Endothelial cell of umbilical vein (primary cell): ENCODE measurements at regions not wholly inside any gene's neighbourhood (a gene's known extent, or its start where the extent isn't known, plus 50 kb on each side); places are given as distances from the start of the nearest gene placed in this dataset.

ENCODE experiments used
- BruUV-seq: library from RNA; stranded (reverse); fragments of 400-500 nt; replicated peaks from 2 replicates; lab custom pipeline; 2021; lab: Mats Ljungman, UMichigan
- CTCF ChIA-PET: fragments of 300-600, 350-600 bp; sonication (Branson Sonifier 250); formaldehyde crosslinking; loops from one replicate; lab custom pipeline; 2021; ENCODE audit warnings: antibody characterized with exemption, inconsistent platforms; lab: Charles Lee
- POLR2A ChIA-PET: fragments of 300-600, 350-600 bp; sonication (Branson Sonifier 250); formaldehyde crosslinking; loops from one replicate; lab custom pipeline; 2021; ENCODE audit warnings: antibody characterized with exemption, inconsistent platforms; lab: Charles Lee
- DNase-seq: peaks from one replicate; pipeline ENCODE4 v3.0.0-alpha.2; 2011; ENCODE audit warnings: low read depth, low spot score
- FAIRE-seq: peaks from 2 replicates; lab custom pipeline; 2011; peaks lifted over from hg19 to GRCh38; lab: Jason Lieb, UNC
- H2AFZ ChIP-seq: 2 replicates; pipeline ENCODE4 v1.6.0; 2012; ENCODE audit warnings: low read depth, low read length, control low read depth, inconsistent platforms
- H3K27ac ChIP-seq: 2 replicates; pipeline ENCODE4 v1.5.1; 2011; ENCODE audit warnings: low read depth, mild to moderate bottlenecking, control low read depth, low read length, moderate library complexity; ENCODE audit not compliant: insufficient read depth
- H3K27me3 ChIP-seq, 2 experiments: 2 replicates each; pipeline versions ENCODE4 v1.6.0 to v1.6.1; 2011; ENCODE audit warnings: low read length in 2 of 2, mixed read lengths in 1 of 2; ENCODE audit not compliant: control insufficient read depth in 2 of 2, insufficient read depth in 2 of 2
- H3K36me3 ChIP-seq, 2 experiments: 2 replicates in 1 of 2; 3 replicates in 1 of 2; pipeline ENCODE4 v1.5.1; 2011; ENCODE audit warnings: low read length in 2 of 2, mild to moderate bottlenecking in 1 of 2, moderate library complexity in 1 of 2; ENCODE audit not compliant: control insufficient read depth in 2 of 2, insufficient read depth in 2 of 2; ENCODE audit errors: extremely low read depth in 1 of 2
- H3K4me1 ChIP-seq: 3 replicates; pipeline ENCODE4 v1.5.1; 2011; ENCODE audit warnings: mild to moderate bottlenecking, low read length; ENCODE audit not compliant: control insufficient read depth, insufficient read depth; ENCODE audit errors: extremely low read depth
- H3K4me2 ChIP-seq: 2 replicates; pipeline ENCODE4 v1.6.1; 2011; ENCODE audit warnings: low read length, control low read depth, mixed read lengths; ENCODE audit not compliant: insufficient read depth
- H3K4me3 ChIP-seq, 3 experiments: fragments of 200-600 bp in 1 of 3; sonication (generic), shearing (Covaris generic) in 1 of 3; replicated peaks in 1 of 3; 2 replicates each; pipeline ENCODE4 v1.5.1; 2011 to 2016; ENCODE audit warnings: control low read depth in 3 of 3, low read length in 3 of 3, mild to moderate bottlenecking in 2 of 3, inconsistent platforms in 1 of 3, low read depth in 1 of 3, moderate library complexity in 1 of 3; ENCODE audit not compliant: insufficient read depth in 1 of 3
- H3K79me2 ChIP-seq: 2 replicates; pipeline ENCODE4 v1.6.0; 2012; ENCODE audit warnings: low read length, inconsistent platforms; ENCODE audit not compliant: control insufficient read depth, insufficient read depth
- H3K9ac ChIP-seq: replicated peaks from 2 replicates; pipeline ENCODE3; 2011; ENCODE audit warnings: low read length, control low read depth; ENCODE audit not compliant: insufficient read depth; ENCODE audit errors: extremely low read depth
- H3K9me1 ChIP-seq: replicated peaks from 3 replicates; pipeline ENCODE4 v1.6.0; 2011; ENCODE audit warnings: mild to moderate bottlenecking, low read length; ENCODE audit not compliant: control insufficient read depth, insufficient read depth; ENCODE audit errors: extremely low read depth
- H3K9me3 ChIP-seq: replicated peaks from 2 replicates; pipeline ENCODE4 v1.5.1; 2012; ENCODE audit warnings: low read length, inconsistent platforms; ENCODE audit not compliant: control insufficient read depth, insufficient read depth
- H4K20me1 ChIP-seq: replicated peaks from 2 replicates; pipeline ENCODE3; 2011; ENCODE audit warnings: mild to moderate bottlenecking, low read length; ENCODE audit not compliant: control insufficient read depth, insufficient read depth; ENCODE audit errors: extremely low read depth
- EZH2 ChIP-seq: IDR thresholded peaks from 2 replicates; pipeline ENCODE4 v1.6.1; 2012; ENCODE audit warnings: borderline replicate concordance, low read depth, mild to moderate bottlenecking, moderate library complexity, low read length, inconsistent platforms; ENCODE audit not compliant: severe bottlenecking
- FOS ChIP-seq: IDR thresholded peaks from 2 replicates; pipeline ENCODE4 v1.6.1; 2011; ENCODE audit warnings: mild to moderate bottlenecking, low read length, moderate library complexity, borderline replicate concordance; ENCODE audit not compliant: insufficient read depth
- GATA2 ChIP-seq: IDR thresholded peaks from 2 replicates; pipeline ENCODE4 v1.7.0; 2011; ENCODE audit warnings: low read depth, mild to moderate bottlenecking, moderate library complexity, mixed read lengths, low read length; ENCODE audit not compliant: insufficient read length, insufficient read depth
- JUN ChIP-seq: IDR thresholded peaks from 2 replicates; pipeline ENCODE4 v1.6.1; 2011; ENCODE audit warnings: borderline replicate concordance, low read depth; ENCODE audit not compliant: insufficient read length, insufficient read depth
- MYC ChIP-seq: IDR thresholded peaks from one replicate; pipeline ENCODE4 v1.6.1; 2011; ENCODE audit warnings: mild to moderate bottlenecking, low read depth, low read length
- POLR2A ChIP-seq: IDR thresholded peaks from 2 replicates; pipeline ENCODE4 v1.6.1; 2012; ENCODE audit warnings: low read depth, mild to moderate bottlenecking, control low read depth, low read length
- dilution Hi-C: fragments of 300-500 bp; cut with MboI; formaldehyde crosslinking; loops from one replicate; pipeline ENCODE4 v1.15.0; 2019; ENCODE audit warnings: low sequenced_read_pairs; ENCODE audit not compliant: extremely low pct_ligation_motif_present
- intact Hi-C: fragments of 100-400 bp; cut with micrococcal nuclease; formaldehyde crosslinking; loops from one replicate; pipeline ENCODE4 v1.10.0; 2022
- TF ChIP-seq, protein P1 (sequence below), 2 donors: IDR thresholded peaks; 1 replicate in 1 of 2; 2 replicates in 1 of 2; pipeline ENCODE4 v1.5.1; 2011; ENCODE audit warnings: low read length in 2 of 2, mild to moderate bottlenecking in 2 of 2, moderate library complexity in 2 of 2, control low read depth in 1 of 2, inconsistent platforms in 1 of 2, low read depth in 1 of 2; ENCODE audit not compliant: insufficient read depth in 1 of 2; ENCODE audit errors: extremely low read depth in 1 of 2

DNA sequence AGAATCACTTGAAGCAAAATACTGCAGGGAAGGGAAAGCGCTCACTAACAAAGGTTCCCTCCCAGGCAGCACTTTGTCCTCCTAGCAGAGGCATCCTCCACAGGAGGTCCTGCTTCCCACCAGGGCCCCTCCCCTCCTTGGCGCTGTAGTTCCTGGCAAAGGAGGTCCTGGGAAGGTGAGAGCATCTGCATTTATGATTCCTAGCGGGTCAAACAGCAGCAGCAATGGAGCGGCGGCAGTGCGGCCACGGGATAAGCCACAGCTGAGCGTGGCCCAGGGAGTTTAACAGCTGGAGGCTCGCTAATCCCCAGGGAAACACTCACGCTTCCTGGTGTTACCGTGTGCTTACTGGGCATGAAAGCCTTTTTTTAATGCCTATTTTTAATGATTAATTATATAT is 185.8 kb downstream of the TTLL2 start:
- Histone ChIP-seq H3K4me2 (no peak overlapping the region), H4K20me1 (no peaks in the 10 kb centered on the region), H3K27me3 (no peaks in the 10 kb centered on the region), H2AFZ (no peak overlapping the region), H3K9me3 (no peaks in the 10 kb centered on the region), H3K36me3 (no peaks in the 10 kb centered on the region), H3K9me1 (no peaks in the 10 kb centered on the region), H3K9ac (no peak overlapping the region), H3K27ac (no peak overlapping the region), H3K4me3 (no peak overlapping the region), H3K79me2 (no peaks in the 10 kb centered on the region), H3K4me1 (no peaks in the 10 kb centered on the region)
- dilution Hi-C loops: no loop called here
- ChIA-PET CTCF (no interaction called here), POLR2A (no interaction called here)
- FAIRE-seq (no peak), DNase-seq (no peak)
- no TSS peak for BruUV-seq
- TF ChIP-seq EZH2: no peak
- TF ChIP-seq GATA2: no peak
- no peak for TF ChIP-seq JUN
- TF ChIP-seq, protein P1, sequence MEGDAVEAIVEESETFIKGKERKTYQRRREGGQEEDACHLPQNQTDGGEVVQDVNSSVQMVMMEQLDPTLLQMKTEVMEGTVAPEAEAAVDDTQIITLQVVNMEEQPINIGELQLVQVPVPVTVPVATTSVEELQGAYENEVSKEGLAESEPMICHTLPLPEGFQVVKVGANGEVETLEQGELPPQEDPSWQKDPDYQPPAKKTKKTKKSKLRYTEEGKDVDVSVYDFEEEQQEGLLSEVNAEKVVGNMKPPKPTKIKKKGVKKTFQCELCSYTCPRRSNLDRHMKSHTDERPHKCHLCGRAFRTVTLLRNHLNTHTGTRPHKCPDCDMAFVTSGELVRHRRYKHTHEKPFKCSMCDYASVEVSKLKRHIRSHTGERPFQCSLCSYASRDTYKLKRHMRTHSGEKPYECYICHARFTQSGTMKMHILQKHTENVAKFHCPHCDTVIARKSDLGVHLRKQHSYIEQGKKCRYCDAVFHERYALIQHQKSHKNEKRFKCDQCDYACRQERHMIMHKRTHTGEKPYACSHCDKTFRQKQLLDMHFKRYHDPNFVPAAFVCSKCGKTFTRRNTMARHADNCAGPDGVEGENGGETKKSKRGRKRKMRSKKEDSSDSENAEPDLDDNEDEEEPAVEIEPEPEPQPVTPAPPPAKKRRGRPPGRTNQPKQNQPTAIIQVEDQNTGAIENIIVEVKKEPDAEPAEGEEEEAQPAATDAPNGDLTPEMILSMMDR (IDR thresholded peaks at IDR 0.05; ENCODE audit: extremely low read depth in 1 of 2, insufficient read depth in 1 of 2, low read depth in 1 of 2, low read length in 2 of 2): no peak
- intact Hi-C loops: no loop called here

DNA sequence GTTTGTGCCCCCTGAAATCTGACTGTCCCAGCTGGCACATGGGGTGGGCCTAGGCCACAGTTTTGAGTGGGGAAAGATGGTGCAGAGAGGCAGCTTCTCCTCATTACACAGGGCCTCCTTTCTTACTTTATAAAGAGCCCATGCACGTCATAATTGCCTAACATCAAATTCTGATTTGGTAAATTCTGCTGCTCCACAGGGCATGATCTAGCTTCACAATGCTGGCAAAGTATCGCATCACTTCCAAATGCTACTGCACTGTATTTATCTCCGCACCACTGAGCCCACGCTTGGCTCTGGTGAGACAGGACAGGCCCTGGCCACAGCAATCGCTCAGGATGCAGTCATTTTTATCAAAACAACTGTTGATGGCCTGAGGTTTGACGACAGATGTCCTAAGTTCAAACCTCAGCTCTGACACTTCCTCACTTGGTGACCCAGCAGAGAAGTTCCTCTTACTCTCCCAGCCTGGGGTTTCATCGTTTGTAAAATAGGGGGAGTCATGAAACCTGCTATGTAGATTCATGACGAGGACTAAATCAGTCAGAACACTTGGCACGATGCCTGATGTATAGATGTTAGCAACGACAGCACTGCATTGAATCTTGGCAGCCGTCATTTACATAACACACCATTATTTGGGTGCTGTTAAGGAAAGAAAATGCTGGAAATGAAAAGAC is 187.9 kb downstream of the TTLL2 start:
- no peak for TF ChIP-seq FOS
- no peak for TF ChIP-seq JUN
- no peak for TF ChIP-seq GATA2
- TF ChIP-seq POLR2A: no peak
- no peak for TF ChIP-seq MYC
- FAIRE-seq: no peak
- Histone ChIP-seq H4K20me1 (no peaks in the 10 kb centered on the region), H3K79me2 (no peaks in the 10 kb centered on the region), H3K9me3 (no peaks in the 10 kb centered on the region), H3K4me1 (no peaks in the 10 kb centered on the region), H3K27me3 (peaks cover 0 to 5% of the 10 kb centered on the region in 2 experiments), H3K27ac (no peak overlapping the region), H3K4me2 (no peak overlapping the region), H2AFZ (no peak overlapping the region), H3K4me3 (no peak overlapping the region), H3K9ac (no peak overlapping the region), H3K36me3 (no peaks in the 10 kb centered on the region), H3K9me1 (no peaks in the 10 kb centered on the region)
- no peak for DNase-seq
- BruUV-seq: no TSS peak
- intact Hi-C loops (no loop called here), dilution Hi-C loops (no loop called here)
- ChIA-PET CTCF (no interaction called here), POLR2A (no interaction called here)
